NCI-H1417 (cell line): ENCODE measurements at regions not wholly inside any gene's neighbourhood (a gene's known extent, or its start where the extent isn't known, plus 50 kb on each side); places are given as distances from the start of the nearest gene placed in this dataset.

Experiments used
- DNase-seq, 3 experiments: peaks; one replicate each; lab custom pipeline; 2025; lab: John Stamatoyannopoulos, UW

- DNase-seq: peak in 2 of 3 experiments; percentile 14 to 70
Measured at GRCh38 chr6:82738773-82739172, 326.9 kb downstream of the UBE3D start.

- DNase-seq: peak in 1 of 3 experiments; percentile 26
Measured at GRCh38 chr6:82739303-82739702, 326.3 kb downstream of the UBE3D start.

GRCh38 chr6:82740072-82740471 is 325.6 kb downstream of the UBE3D start:
- DNase-seq: peak in 1 of 3 experiments; percentile 13

- DNase-seq: no peak
Measured at GRCh38 chr6:82741325-82741995, 324.2 kb downstream of the UBE3D start.

- DNase-seq: peak in 2 of 3 experiments; percentile 26 to 69
Measured at GRCh38 chr6:82741996-82742385, 323.6 kb downstream of the UBE3D start.

- no peak for DNase-seq
Measured at GRCh38 chr6:82744286-82745015, 321.2 kb downstream of the UBE3D start.

- no peak for DNase-seq
Measured at GRCh38 chr6:82750556-82750955, 315.1 kb downstream of the UBE3D start.

- no peak for DNase-seq
Measured at GRCh38 chr6:82751718-82752117, 313.9 kb downstream of the UBE3D start.

- no peak for DNase-seq
Measured at GRCh38 chr6:82761674-82762345, 303.8 kb downstream of the UBE3D start.

GRCh38 chr6:82766476-82766875 is 299.2 kb downstream of the UBE3D start:
- DNase-seq: no peak

- no peak for DNase-seq
Measured at GRCh38 chr6:82767037-82767436, 298.6 kb downstream of the UBE3D start.

GRCh38 chr6:82767447-82767846 is 298.2 kb downstream of the UBE3D start:
- DNase-seq: no peak

GRCh38 chr6:82772851-82773717 is 292.6 kb downstream of the UBE3D start:
- DNase-seq: no peak

GRCh38 chr6:82775361-82775760 is 290.3 kb downstream of the UBE3D start:
- DNase-seq: no peak

GRCh38 chr6:82775981-82776380 is 289.7 kb downstream of the UBE3D start:
- no peak for DNase-seq

- DNase-seq: peak in 1 of 3 experiments; percentile 25
Measured at GRCh38 chr6:82779041-82779440, 286.6 kb downstream of the UBE3D start.

GRCh38 chr6:82780334-82780733 is 285.3 kb downstream of the UBE3D start:
- no peak for DNase-seq

GRCh38 chr6:82781620-82782204 is 283.9 kb downstream of the UBE3D start:
- no peak for DNase-seq

GRCh38 chr6:82783587-82784236 is 281.9 kb downstream of the UBE3D start:
- DNase-seq: peak in 2 of 3 experiments; percentile 16 to 35

- DNase-seq: no peak
Measured at GRCh38 chr6:82785206-82785605, 280.4 kb downstream of the UBE3D start.

- DNase-seq: peak in 2 of 3 experiments; percentile 24 to 68
Measured at GRCh38 chr6:82786248-82786647, 279.4 kb downstream of the UBE3D start.
